HG02678 (cell line): ENCODE measurements at regions not wholly inside any gene's neighbourhood (a gene's known extent, or its start where the extent isn't known, plus 50 kb on each side); places are given as distances from the start of the nearest gene placed in this dataset.

ENCODE experiments used
- ATAC-seq: cut with Tn5 transposase; IDR thresholded peaks from one replicate; pipeline ENCODE4 v1.9.1; 2021; ENCODE audit warnings: mild to moderate bottlenecking, moderate library complexity; ENCODE audit not compliant: unreplicated experiment

GRCh38 chr11:92885600-92885999 lies 83.9 kb upstream of the MTNR1B start:
- no peak for ATAC-seq

- peak; percentile 74 for ATAC-seq
Observed at GRCh38 chr11:92886243-92886905, 83.1 kb upstream of the MTNR1B start.

- no peak for ATAC-seq
Observed at GRCh38 chr11:92888696-92889095, 80.8 kb upstream of the MTNR1B start.

GRCh38 chr11:92890846-92891245 lies 78.6 kb upstream of the MTNR1B start:
- ATAC-seq: no peak

GRCh38 chr11:92892802-92893684 lies 76.4 kb upstream of the MTNR1B start:
- no peak for ATAC-seq

- ATAC-seq: no peak
Observed at GRCh38 chr11:92894197-92894596, 75.3 kb upstream of the MTNR1B start.

- ATAC-seq: no peak
Observed at GRCh38 chr11:92897487-92897886, 72.0 kb upstream of the MTNR1B start.

GRCh38 chr11:92902417-92902816 lies 67.0 kb upstream of the MTNR1B start:
- no peak for ATAC-seq

- no peak for ATAC-seq
Observed at GRCh38 chr11:92907671-92908070, 61.8 kb upstream of the MTNR1B start.

- ATAC-seq: no peak
Observed at GRCh38 chr11:92909214-92909613, 60.2 kb upstream of the MTNR1B start.

- ATAC-seq: no peak
Observed at GRCh38 chr11:92911478-92911877, 58.0 kb upstream of the MTNR1B start.

- no peak for ATAC-seq
Observed at GRCh38 chr11:92915551-92915950, 53.9 kb upstream of the MTNR1B start.

GRCh38 chr11:92916299-92916698 lies 53.2 kb upstream of the MTNR1B start:
- ATAC-seq: no peak

GRCh38 chr11:92917927-92918326 lies 51.5 kb upstream of the MTNR1B start:
- no peak for ATAC-seq

- ATAC-seq: no peak
Observed at GRCh38 chr11:92919048-92919447, 50.4 kb upstream of the MTNR1B start.
